SH-SY5Y (cell line): ENCODE measurements at regions not wholly inside any gene's neighbourhood (a gene's known extent, or its start where the extent isn't known, plus 50 kb on each side); places are given as distances from the start of the nearest gene placed in this dataset.

Experiments used
- GATA2 ChIP-seq: IDR thresholded peaks from 2 replicates; pipeline ENCODE4 v1.6.1; 2011; ENCODE audit warnings: mild to moderate bottlenecking, low read depth, low read length
- GATA3 ChIP-seq: IDR thresholded peaks from 2 replicates; pipeline ENCODE4 v1.6.1; 2011; ENCODE audit warnings: low read depth, mild to moderate bottlenecking, low read length, moderate library complexity

- TF ChIP-seq GATA2 (no peak), GATA3 (no peak)
These were observed 525.8 kb upstream of the POU3F2 start for GRCh38 chr6:98308564-98308963.
